DOHH2 (cell line): ENCODE measurements at regions not wholly inside any gene's neighbourhood (a gene's known extent, or its start where the extent isn't known, plus 50 kb on each side); places are given as distances from the start of the nearest gene placed in this dataset.
"Not testable (repeated sequence)": the region's sequence is repeated elsewhere in the genome, so short reads cannot be mapped to it uniquely, and the experiment has no call there.

Experiments used
- EZH2phosphoT487 ChIP-seq: fragments of 200-600 bp; sonication (generic); IDR thresholded peaks from 2 replicates; pipeline ENCODE4 v1.6.1; 2017; ENCODE audit warnings: borderline replicate concordance, mild to moderate bottlenecking, antibody characterized with exemption, low read length, moderate library complexity, mixed read lengths
- TF ChIP-seq, protein P1 (sequence below): fragments of 200-600 bp; sonication (generic); IDR thresholded peaks from one replicate; pipeline ENCODE4 v1.5.1; 2014; ENCODE audit warnings: antibody characterized with exemption, mild to moderate bottlenecking, low read depth, low read length; ENCODE audit not compliant: poor library complexity, severe bottlenecking

DNA sequence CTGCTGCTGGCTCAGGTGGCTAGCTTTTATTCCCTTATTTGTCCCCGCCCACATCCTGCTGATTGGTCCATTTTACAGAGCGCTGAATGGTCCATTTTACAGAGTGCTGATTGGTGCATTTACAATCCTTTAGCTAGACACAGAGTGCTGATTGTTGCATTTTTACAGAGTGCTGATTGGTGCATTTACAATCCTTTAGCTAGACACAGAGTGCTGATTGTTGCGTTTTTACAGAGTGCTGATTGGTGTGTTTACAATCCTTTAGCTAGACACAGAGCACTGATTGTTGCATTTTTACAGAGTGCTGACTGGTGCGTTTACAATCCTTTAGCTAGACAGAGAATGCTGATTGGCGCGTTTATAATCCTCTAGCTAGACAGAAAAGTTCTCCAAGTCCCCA, 107.8 kb upstream of the BMPER start:
- not testable (repeated sequence) for TF ChIP-seq EZH2phosphoT487
- TF ChIP-seq, protein P1, sequence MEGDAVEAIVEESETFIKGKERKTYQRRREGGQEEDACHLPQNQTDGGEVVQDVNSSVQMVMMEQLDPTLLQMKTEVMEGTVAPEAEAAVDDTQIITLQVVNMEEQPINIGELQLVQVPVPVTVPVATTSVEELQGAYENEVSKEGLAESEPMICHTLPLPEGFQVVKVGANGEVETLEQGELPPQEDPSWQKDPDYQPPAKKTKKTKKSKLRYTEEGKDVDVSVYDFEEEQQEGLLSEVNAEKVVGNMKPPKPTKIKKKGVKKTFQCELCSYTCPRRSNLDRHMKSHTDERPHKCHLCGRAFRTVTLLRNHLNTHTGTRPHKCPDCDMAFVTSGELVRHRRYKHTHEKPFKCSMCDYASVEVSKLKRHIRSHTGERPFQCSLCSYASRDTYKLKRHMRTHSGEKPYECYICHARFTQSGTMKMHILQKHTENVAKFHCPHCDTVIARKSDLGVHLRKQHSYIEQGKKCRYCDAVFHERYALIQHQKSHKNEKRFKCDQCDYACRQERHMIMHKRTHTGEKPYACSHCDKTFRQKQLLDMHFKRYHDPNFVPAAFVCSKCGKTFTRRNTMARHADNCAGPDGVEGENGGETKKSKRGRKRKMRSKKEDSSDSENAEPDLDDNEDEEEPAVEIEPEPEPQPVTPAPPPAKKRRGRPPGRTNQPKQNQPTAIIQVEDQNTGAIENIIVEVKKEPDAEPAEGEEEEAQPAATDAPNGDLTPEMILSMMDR: not testable (repeated sequence)
